ENCODE measurements at regions not wholly inside any gene's neighbourhood (a gene's known extent, or its start where the extent isn't known, plus 50 kb on each side); places are given as distances from the start of the nearest gene placed in this dataset.

- H3K36me3 ChIP-seq: no peaks in the 10 kb centered on the region
- H3K27ac ChIP-seq: no peak overlapping the region
- intact Hi-C loops (cut with DNase I; ENCODE audit: low total_unique reads): no loop called here
Observed at GRCh38 chr2:153110486-153110885, 368.1 kb downstream of the RPRM start.

GRCh38 chr2:153109793-153110192, 368.8 kb downstream of the RPRM start:
- Histone ChIP-seq H3K36me3 (no peaks in the 10 kb centered on the region), H3K27me3 (replicated peaks in 1 of 7) (no peaks in the 10 kb centered on the region), H3K4me3 (no peak overlapping the region), H3K9me3 (no peaks in the 10 kb centered on the region), H3K27ac (no peak overlapping the region), H3K4me1 (peaks cover 0 to 7% (median 0%) of the 10 kb centered on the region in 6 donors)
- WGBS, 5 donors: 76 to 84% (median 83%) methylated on average over 3 of the region's 3 CpGs
- DNase-seq: no peak
- TF ChIP-seq POLR2A (IDR thresholded peaks at IDR 0.05) (no peak), POLR2AphosphoS5 (IDR thresholded peaks at IDR 0.05) (no peak), CTCF (IDR thresholded peaks at IDR 0.05 in 8 of 11, conservative IDR thresholded peaks at IDR 0.05 in 3 of 11) (no peak)
- intact Hi-C loops (cut with DNase I; ENCODE audit: low total_unique reads): no loop called here

More at GRCh38 chr2:153110486-153110885, 368.1 kb downstream of the RPRM start:
- Histone ChIP-seq H3K9me3 (no peaks in the 10 kb centered on the region), H3K4me1 (peaks cover 0 to 7% (median 0%) of the 10 kb centered on the region in 6 donors), H3K4me3 (no peak overlapping the region), H3K27me3 (replicated peaks in 1 of 7) (no peaks in the 10 kb centered on the region)
- no peak for DNase-seq
- 78 to 86% (median 83%) methylated on average over 4 of the region's 4 CpGs for WGBS, 5 donors
- no peak for TF ChIP-seq POLR2A (IDR thresholded peaks at IDR 0.05)
- no peak for TF ChIP-seq POLR2AphosphoS5 (IDR thresholded peaks at IDR 0.05)
- TF ChIP-seq CTCF (IDR thresholded peaks at IDR 0.05 in 8 of 11, conservative IDR thresholded peaks at IDR 0.05 in 3 of 11): no peak

- intact Hi-C loops (cut with DNase I; ENCODE audit: low total_unique reads): no loop called here
- H3K36me3 ChIP-seq: no peaks in the 10 kb centered on the region
Observed at GRCh38 chr2:153106802-153107477, 371.6 kb downstream of the RPRM start.

More at GRCh38 chr2:153106802-153107477, 371.6 kb downstream of the RPRM start:
- H3K27ac ChIP-seq: no peak overlapping the region
- no peak for DNase-seq
- no peaks in the 10 kb centered on the region for H3K9me3 ChIP-seq
- TF ChIP-seq POLR2AphosphoS5 (IDR thresholded peaks at IDR 0.05) (no peak), CTCF (IDR thresholded peaks at IDR 0.05 in 8 of 11, conservative IDR thresholded peaks at IDR 0.05 in 3 of 11) (no peak), POLR2A (IDR thresholded peaks at IDR 0.05) (no peak)
- peak overlapping the region in 1 of 8 donors; percentile 10 for H3K4me3 ChIP-seq
- peaks cover 0 to 7% (median 0%) of the 10 kb centered on the region in 6 donors for H3K4me1 ChIP-seq
- 76 to 93% (median 88%) methylated on average over 1 of the region's 1 CpG for WGBS, 5 donors
- H3K27me3 ChIP-seq (replicated peaks in 1 of 7): no peaks in the 10 kb centered on the region

Measured in spleen (tissue), 11 donors.